ENCODE measurements at regions not wholly inside any gene's neighbourhood (a gene's known extent, or its start where the extent isn't known, plus 50 kb on each side); places are given as distances from the start of the nearest gene placed in this dataset.

DNA sequence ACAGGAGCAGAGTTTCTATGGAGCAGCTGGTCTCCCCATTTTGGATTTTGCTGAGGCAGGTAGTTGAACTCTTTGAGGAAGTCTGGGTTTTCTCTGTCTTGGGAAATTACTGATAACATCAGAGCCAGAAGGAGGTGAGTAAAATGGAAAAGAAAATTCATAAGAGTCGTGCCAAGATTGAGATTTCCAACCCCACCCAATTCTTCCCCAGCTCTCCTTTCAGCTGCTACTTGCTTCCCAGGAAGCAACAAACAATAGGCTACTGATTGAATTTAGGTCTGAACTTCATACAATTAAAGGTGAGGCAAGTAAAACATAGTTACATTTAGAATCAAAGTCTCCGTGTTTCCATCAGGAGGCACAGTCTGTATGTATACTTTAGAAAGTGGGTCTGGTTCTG, 54.6 kb upstream of the EOLA2 start:
- DNase-seq (ENCODE audit: low read depth), result no peak

GRCh38 chrX:149993989-149994388, 55.7 kb upstream of the EOLA2 start:
- DNase-seq (ENCODE audit: low read depth), result no peak

- DNase-seq (ENCODE audit: low read depth), result no peak
Measured at GRCh38 chrX:149996515-149996914, 58.2 kb upstream of the EOLA2 start.

DNA sequence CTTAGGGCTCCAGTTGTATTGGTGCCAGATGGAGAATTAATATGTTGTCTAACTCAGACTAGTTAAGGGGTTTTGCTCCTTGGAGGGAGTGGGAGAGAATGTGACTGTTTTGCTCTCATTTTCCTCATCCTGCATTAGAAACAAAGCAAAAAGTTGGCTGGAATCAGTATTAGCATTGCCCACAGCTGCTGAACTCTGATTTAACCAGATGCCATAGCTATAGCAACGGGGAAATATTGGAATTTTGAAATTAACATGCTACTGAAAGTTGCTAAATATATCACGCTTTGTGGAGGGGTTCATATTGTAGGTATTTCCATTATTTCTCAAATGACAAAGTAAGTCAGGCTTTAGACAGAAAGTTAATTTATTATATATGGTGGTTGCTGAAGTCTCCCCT, 66.7 kb upstream of the EOLA2 start:
- DNase-seq (ENCODE audit: low read depth), result no peak

GRCh38 chrX:150007356-150007755, 69.1 kb upstream of the EOLA2 start:
- DNase-seq (ENCODE audit: low read depth), result no peak

DNA sequence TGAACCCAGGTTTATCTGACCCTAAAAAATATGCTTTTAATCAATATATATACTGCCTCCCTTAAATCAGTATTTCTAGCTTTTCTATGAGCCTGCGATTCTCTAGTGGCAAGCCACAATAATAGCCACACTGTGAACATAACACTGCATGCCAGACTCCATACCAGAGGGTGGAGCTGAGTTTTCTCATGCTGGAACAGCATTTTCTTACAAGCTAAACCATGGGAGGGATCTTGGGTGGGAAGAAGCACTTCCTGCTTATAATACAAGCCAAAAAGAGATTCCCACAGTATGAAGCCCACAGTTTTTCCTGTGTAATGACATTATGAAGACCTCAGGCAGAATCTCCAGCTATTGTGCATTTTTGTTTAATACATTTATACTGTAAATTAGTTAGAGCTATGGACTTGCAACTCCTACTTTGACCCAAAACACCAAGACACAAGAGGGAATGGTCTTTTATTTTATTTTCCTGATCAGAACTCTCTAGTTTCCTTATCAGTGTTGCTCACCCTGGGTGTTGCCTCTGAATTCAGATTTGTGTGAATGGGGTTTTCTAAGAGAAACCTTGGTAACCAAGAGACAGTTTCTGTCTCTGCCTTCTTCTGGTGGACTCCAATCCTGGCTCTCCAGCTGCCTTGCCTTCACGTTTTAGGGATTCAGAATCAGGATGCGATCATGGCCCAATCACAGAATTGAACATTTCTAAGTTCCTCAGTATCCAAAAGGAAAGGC, 74.5 kb upstream of the EOLA2 start:
- no peak for DNase-seq (ENCODE audit: low read depth)

- no peak for DNase-seq (ENCODE audit: low read depth)
Measured at GRCh38 chrX:150014525-150014924, 76.2 kb upstream of the EOLA2 start.

DNA sequence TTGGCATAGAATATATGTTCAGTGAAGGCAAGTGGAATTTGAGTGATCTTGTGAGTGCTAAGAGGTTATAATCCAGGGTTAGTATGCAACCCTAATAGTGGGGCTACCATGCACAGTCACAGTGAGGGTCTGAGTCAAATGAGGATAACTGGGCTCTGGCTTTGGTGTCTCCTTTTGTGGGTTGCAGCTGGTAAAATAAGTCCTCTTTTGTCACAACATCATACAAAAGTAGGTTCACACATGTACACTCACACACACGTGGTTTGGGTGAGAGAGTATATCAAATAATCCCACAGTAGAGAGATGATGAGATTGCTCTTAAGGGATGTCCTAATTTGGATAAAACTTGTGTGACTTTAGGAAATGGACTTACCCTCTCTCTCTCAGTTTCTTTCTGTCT, 79.6 kb upstream of the EOLA2 start:
- no peak for DNase-seq (ENCODE audit: low read depth)

- no peak for DNase-seq (ENCODE audit: low read depth)
Measured at GRCh38 chrX:150018931-150019361, 80.7 kb upstream of the EOLA2 start.

DNA sequence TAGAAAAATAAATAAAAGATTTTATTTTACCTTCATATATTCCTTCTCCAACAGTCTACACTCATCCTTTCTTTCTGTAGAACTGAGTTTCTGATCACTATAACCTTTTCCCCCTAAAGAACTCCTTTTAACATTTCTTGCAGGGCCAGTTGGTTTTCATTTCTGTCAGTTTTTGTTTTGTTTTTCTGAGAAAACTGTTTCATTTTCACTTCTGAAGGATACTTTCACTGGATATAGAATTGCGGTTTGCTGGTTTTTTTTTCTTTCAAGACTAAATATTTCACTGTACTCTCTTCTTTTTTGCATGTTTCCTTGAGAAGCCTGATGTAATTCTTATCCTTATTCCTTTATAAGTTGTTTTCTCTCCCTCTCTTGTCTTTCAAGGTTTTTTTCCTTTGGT, 90.4 kb upstream of the EOLA2 start:
- DNase-seq (ENCODE audit: low read depth), result no peak

DNA sequence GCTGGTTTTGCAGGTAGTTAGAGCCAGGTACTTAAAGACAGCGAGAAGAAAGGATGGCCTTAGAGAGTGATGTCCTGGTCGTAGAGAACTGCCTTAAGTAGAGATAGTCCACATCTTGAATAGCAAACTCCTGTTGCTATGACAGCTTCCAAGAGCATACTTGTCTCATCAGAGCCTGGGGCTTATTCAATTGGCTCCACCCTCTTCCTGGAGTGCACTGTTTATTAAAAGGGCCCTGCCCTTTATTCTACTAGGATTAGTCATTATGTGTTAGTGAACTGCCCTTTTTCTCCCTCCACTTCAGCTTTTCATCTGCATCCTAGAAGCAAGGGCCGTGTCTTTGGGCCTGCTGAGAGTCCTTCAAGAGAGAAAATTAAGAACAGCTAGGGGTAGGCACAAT, 94.5 kb upstream of the EOLA2 start:
- no peak for DNase-seq (ENCODE audit: low read depth)

- no peak for DNase-seq (ENCODE audit: low read depth)
Measured at GRCh38 chrX:150034788-150035187, 96.5 kb upstream of the EOLA2 start.

DNA sequence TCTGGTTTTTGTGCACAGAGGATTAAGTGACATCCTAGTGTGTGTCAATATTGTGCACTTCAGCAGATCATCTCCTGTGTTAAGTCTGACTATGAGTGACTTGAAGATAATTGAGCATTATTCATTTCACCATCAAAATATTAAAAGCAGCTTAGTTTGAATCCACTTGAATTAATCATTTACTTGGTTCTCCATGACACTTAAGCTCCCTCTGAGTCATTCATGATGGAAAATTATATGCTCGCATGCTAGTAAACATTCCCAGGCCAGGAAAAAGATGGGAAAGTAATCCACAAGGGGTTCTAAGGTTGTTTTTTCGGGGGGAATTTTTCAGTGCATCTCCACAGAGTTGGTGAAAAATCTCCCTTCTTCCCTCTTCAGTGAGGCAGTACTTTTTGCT, 97.2 kb upstream of the EOLA2 start:
- no peak for DNase-seq (ENCODE audit: low read depth)

DNA sequence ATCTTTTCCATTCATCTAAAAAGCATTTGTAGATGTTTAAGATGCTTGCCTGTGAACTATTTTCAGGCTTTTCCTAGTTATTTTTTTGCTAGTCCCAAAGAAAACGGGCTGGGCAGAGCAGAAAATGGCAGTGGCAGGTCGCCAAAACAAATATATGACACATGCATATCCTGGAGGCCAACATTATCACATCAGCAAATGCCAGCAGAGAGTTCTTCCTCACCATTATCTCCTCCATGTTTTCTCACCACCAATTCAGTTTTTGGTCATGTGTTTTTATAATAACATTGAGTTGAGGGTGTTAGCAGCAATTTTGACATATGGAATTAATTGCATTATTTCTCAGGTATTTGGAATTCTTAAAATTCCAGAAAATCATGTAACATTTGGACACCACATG, 97.9 kb upstream of the EOLA2 start:
- no peak for DNase-seq (ENCODE audit: low read depth)

GRCh38 chrX:150036641-150037040, 98.3 kb upstream of the EOLA2 start:
- no peak for DNase-seq (ENCODE audit: low read depth)

DNA sequence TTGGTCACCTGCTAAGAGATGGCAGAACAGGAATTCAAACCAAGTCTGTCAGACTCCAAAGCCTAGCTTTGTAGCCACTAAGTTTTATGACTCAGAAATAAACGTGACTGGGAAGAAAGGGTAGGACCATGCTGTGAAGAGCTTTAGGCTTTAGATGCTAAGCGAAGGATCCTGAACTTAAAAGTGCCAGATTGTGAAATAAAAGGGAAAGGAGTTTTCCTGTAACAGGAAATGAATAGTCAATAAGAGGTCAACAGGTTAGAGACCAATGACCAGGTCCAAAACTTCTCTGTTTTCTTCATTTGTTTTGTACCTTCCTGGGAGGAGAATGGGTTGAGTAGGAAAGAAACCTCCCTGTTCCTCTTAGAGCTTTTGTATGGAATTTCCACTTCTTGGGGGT, 98.8 kb upstream of the EOLA2 start:
- no peak for DNase-seq (ENCODE audit: low read depth)

- no peak for DNase-seq (ENCODE audit: low read depth)
Measured at GRCh38 chrX:150038315-150038714, 100.0 kb upstream of the EOLA2 start.

DNA sequence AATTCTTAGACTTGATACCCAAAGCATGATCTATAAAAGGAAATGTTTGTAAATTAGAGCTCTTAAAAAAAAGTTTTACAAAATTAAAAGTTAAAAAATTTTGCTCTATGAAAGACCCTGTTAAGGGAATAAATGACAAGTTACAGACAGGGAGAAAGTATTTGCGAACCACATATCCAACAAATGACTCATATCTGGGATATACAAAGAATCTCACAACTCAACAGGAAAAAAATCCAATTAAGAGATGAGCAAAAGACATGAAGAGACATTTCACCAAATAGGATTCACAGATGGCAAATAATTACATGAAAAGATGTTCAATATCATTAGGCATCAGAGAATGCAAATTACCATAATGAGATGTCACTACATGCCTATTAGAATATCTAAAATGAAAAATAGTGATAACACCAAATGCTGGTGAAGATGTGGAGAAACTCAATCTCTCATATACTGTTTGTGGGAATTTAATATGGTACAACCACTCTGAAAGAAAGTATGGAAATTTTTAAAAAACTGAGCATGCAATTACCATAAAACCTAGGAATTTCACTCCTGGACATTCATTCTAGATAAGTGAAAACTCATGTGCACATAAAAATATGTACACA, 100.8 kb upstream of the EOLA2 start:
- no peak for DNase-seq (ENCODE audit: low read depth)

DNA sequence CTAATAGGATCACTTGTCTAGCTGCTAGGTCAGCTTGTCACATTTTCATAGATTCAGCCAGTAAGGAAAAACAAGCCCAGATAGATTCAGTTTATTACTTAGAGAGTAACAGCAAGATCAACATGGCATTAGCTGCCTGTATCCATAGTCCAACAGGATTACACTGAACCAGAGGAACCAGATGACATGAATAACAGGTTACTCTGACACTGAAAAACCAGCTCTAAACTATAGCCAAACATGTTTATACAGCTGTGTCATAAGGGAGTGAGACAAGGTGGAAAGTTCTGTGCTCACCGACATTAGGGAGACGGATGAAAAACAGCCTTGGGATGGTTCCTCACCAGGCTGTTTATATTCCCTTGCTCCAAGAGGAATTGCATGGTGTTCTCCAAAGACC, 102.9 kb upstream of the EOLA2 start:
- no peak for DNase-seq (ENCODE audit: low read depth)

- DNase-seq (ENCODE audit: low read depth), result no peak
Measured at GRCh38 chrX:150044556-150044955, 106.3 kb upstream of the EOLA2 start.

DNA sequence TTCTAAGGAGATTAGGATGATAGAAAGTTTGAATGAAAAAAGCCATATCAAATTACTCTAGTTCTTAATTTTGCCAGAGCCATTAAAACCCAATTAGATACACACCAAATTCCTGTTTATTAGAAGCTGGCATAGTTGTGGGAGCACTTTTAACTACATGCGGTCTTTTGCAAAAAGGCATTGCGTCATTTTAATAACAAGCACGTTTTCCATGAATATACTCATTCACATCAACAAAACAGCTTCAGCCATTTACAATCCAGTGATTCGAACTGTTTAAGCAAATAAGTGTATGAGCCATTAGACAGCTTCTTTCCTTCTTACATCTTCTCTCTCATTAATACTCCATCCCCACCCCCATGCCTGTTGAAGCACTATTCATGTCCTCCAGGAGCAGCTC, 109.5 kb upstream of the EOLA2 start:
- no peak for DNase-seq (ENCODE audit: low read depth)

- DNase-seq (ENCODE audit: low read depth), result no peak
Measured at GRCh38 chrX:150049647-150050046, 111.4 kb upstream of the EOLA2 start.

GRCh38 chrX:150050387-150050786, 112.1 kb upstream of the EOLA2 start:
- no peak for DNase-seq (ENCODE audit: low read depth)

GRCh38 chrX:150051096-150051495, 112.8 kb upstream of the EOLA2 start:
- DNase-seq (ENCODE audit: low read depth), result no peak

Data from activated T-helper 1 cell treated with Interleukin-2 at 50 U/mL for 16 hours (primary cell).